ENCODE measurements at regions not wholly inside any gene's neighbourhood (a gene's known extent, or its start where the extent isn't known, plus 50 kb on each side); places are given as distances from the start of the nearest gene placed in this dataset.

- TF ChIP-seq EZH2 (IDR thresholded peaks at IDR 0.05; ENCODE audit: insufficient read depth, poor library complexity, severe bottlenecking) (no peak), EZH2phosphoT487 (IDR thresholded peaks at IDR 0.05; ENCODE audit: insufficient read depth, low read depth) (no peak)
Observed at GRCh38 chr3:82790307-82791097, 1029.1 kb upstream of the GBE1 start.
